Calu3 (cell line): ENCODE measurements at regions not wholly inside any gene's neighbourhood (a gene's known extent, or its start where the extent isn't known, plus 50 kb on each side); places are given as distances from the start of the nearest gene placed in this dataset.

ENCODE experiments used
- BruUV-seq: library from RNA; stranded (reverse); fragments of 400-500 nt; replicated peaks from 2 replicates; lab custom pipeline; 2021; lab: Mats Ljungman, UMichigan
- CTCF ChIA-PET: fragments of 300-600 bp; sonication (Branson Sonifier 250); formaldehyde crosslinking; loops from one replicate; lab custom pipeline; 2022; ENCODE audit warnings: antibody characterized with exemption; lab: Charles Lee
- DNase-seq: peaks from one replicate; pipeline ENCODE4 v3.0.0; 2022
- H3K27ac Mint-ChIP-seq: one replicate; pipeline ENCODE4 v1.8.0; 2022; ENCODE audit warnings: mixed read lengths; ENCODE audit not compliant: unreplicated experiment
- H3K27me3 Mint-ChIP-seq: one replicate; pipeline ENCODE4 v1.8.0; 2022; ENCODE audit warnings: mixed read lengths; ENCODE audit not compliant: unreplicated experiment
- H3K36me3 Mint-ChIP-seq: one replicate; pipeline ENCODE4 v1.8.0; 2022; ENCODE audit warnings: mild to moderate bottlenecking, moderate library complexity, mixed read lengths; ENCODE audit not compliant: insufficient read depth, unreplicated experiment
- H3K4me1 Mint-ChIP-seq: one replicate; pipeline ENCODE4 v1.8.0; 2022; ENCODE audit warnings: mild to moderate bottlenecking, low read depth, mixed read lengths; ENCODE audit not compliant: unreplicated experiment
- H3K4me3 Mint-ChIP-seq: one replicate; pipeline ENCODE4 v1.8.0; 2022; ENCODE audit warnings: mild to moderate bottlenecking, low read depth, moderate library complexity, mixed read lengths; ENCODE audit not compliant: unreplicated experiment
- H3K9me3 Mint-ChIP-seq: one replicate; pipeline ENCODE4 v1.8.0; 2022; ENCODE audit warnings: low read depth, mixed read lengths; ENCODE audit not compliant: unreplicated experiment
- CTCF ChIP-seq: fragments of 200-600 bp; IDR thresholded peaks from one replicate; pipeline ENCODE4 v1.8.0; 2022; ENCODE audit warnings: antibody characterized with exemption; ENCODE audit not compliant: unreplicated experiment
- intact Hi-C: fragments of 100-400 bp; cut with micrococcal nuclease; formaldehyde crosslinking; loops from one replicate; pipeline ENCODE4 v1.10.0; 2022; ENCODE audit not compliant: unreplicated experiment

- H3K9me3 Mint-ChIP-seq: peaks cover 3% of the 10 kb centered on the region
- intact Hi-C loops: no loop called here
These were observed 106.0 kb upstream of the PRICKLE1 start for GRCh38 chr12:42695490-42695995.

GRCh38 chr12:42692749-42693148 lies 103.2 kb upstream of the PRICKLE1 start:
- no peak for TF ChIP-seq CTCF
- Mint-ChIP-seq H3K4me3 (peak overlapping the region; percentile 70), H3K27me3 (no peaks in the 10 kb centered on the region), H3K4me1 (peaks cover 9% of the 10 kb centered on the region), H3K36me3 (peaks cover 7% of the 10 kb centered on the region), H3K27ac (peak overlapping the region; percentile 71), H3K9me3 (peaks cover 3% of the 10 kb centered on the region)
- BruUV-seq: no TSS peak
- no peak for DNase-seq
- intact Hi-C loops: loop anchor here (5.0 kb wide), 1 partner anchor 100 kb away; no protein-coding TSS in a partner anchor
- CTCF ChIA-PET: interaction anchor here (0.8 kb wide), 1 partner anchor 589 kb away, joined by 3 read pairs; no protein-coding TSS in a partner anchor

More at GRCh38 chr12:42695490-42695995, 106.0 kb upstream of the PRICKLE1 start:
- Mint-ChIP-seq H3K27ac (no peak overlapping the region), H3K27me3 (no peaks in the 10 kb centered on the region), H3K36me3 (peaks cover 7% of the 10 kb centered on the region), H3K4me1 (peaks cover 9% of the 10 kb centered on the region), H3K4me3 (no peak overlapping the region)
- no peak for TF ChIP-seq CTCF
- CTCF ChIA-PET: no interaction called here
- BruUV-seq: no TSS peak
- no peak for DNase-seq

- Mint-ChIP-seq H3K27ac (peak overlapping the region; percentile 71), H3K9me3 (peaks cover 5% of the 10 kb centered on the region), H3K4me1 (peaks cover 9% of the 10 kb centered on the region), H3K36me3 (peaks cover 7% of the 10 kb centered on the region), H3K4me3 (peak overlapping the region; percentile 70), H3K27me3 (no peaks in the 10 kb centered on the region)
- CTCF ChIA-PET: interaction anchor here (0.8 kb wide), 1 partner anchor 590 kb away, joined by 3 read pairs; no protein-coding TSS in a partner anchor
- no peak for TF ChIP-seq CTCF
- intact Hi-C loops: loop anchor here (5.0 kb wide), 1 partner anchor 100 kb away; no protein-coding TSS in a partner anchor
- BruUV-seq: no TSS peak
- DNase-seq: peak; percentile 28
These were observed 102.5 kb upstream of the PRICKLE1 start for GRCh38 chr12:42691991-42692557.

- no peak overlapping the region for H3K27ac Mint-ChIP-seq
- intact Hi-C loops: loop anchor here (5.0 kb wide), 1 partner anchor 102 kb away; no protein-coding TSS in a partner anchor
- BruUV-seq: no TSS peak
These were observed 100.7 kb upstream of the PRICKLE1 start for GRCh38 chr12:42690264-42690663.

More at GRCh38 chr12:42690264-42690663, 100.7 kb upstream of the PRICKLE1 start:
- CTCF ChIA-PET: no interaction called here
- no peak overlapping the region for H3K4me3 Mint-ChIP-seq
- H3K4me1 Mint-ChIP-seq: peaks cover 9% of the 10 kb centered on the region
- H3K9me3 Mint-ChIP-seq: peaks cover 2% of the 10 kb centered on the region
- no peak for DNase-seq
- H3K27me3 Mint-ChIP-seq: no peaks in the 10 kb centered on the region
- H3K36me3 Mint-ChIP-seq: peaks cover 7% of the 10 kb centered on the region
- TF ChIP-seq CTCF: no peak
